NCI-H146 treated with DMSO at 0.1 percent for 48 hours (cell line): ENCODE measurements at regions not wholly inside any gene's neighbourhood (a gene's known extent, or its start where the extent isn't known, plus 50 kb on each side); places are given as distances from the start of the nearest gene placed in this dataset.
"Not testable (repeated sequence)": the region's sequence is repeated elsewhere in the genome, so short reads cannot be mapped to it uniquely, and the experiment has no call there.

Source experiments
- DNase-seq: peaks from one replicate; lab custom pipeline; 2025; ENCODE audit not compliant: unreplicated experiment; lab: John Stamatoyannopoulos, UW

- peak; percentile 52 for DNase-seq
Observed at GRCh38 chr6:18527836-18528743, 140.9 kb downstream of the RNF144B start.

GRCh38 chr6:18530201-18530600, 143.1 kb downstream of the RNF144B start:
- DNase-seq: no peak

- DNase-seq: no peak
Observed at GRCh38 chr6:18532139-18532538, 145.0 kb downstream of the RNF144B start.

GRCh38 chr6:18533793-18534192, 146.6 kb downstream of the RNF144B start:
- DNase-seq: no peak

GRCh38 chr6:18536591-18537055, 149.5 kb downstream of the RNF144B start:
- DNase-seq: peak; percentile 58

GRCh38 chr6:18538315-18538714, 151.2 kb downstream of the RNF144B start:
- DNase-seq: no peak

GRCh38 chr6:18543051-18543450, 155.9 kb downstream of the RNF144B start:
- DNase-seq: no peak

- not testable (repeated sequence) for DNase-seq
Observed at GRCh38 chr6:18545142-18545541, 158.0 kb downstream of the RNF144B start.

GRCh38 chr6:18545726-18546125, 158.6 kb downstream of the RNF144B start:
- no peak for DNase-seq

- no peak for DNase-seq
Observed at GRCh38 chr6:18550119-18550518, 163.0 kb downstream of the RNF144B start.

- DNase-seq: no peak
Observed at GRCh38 chr6:18551228-18551627, 164.1 kb downstream of the RNF144B start.

- no peak for DNase-seq
Observed at GRCh38 chr6:18555750-18556149, 168.6 kb downstream of the RNF144B start.

GRCh38 chr6:18561037-18561750, 174.0 kb downstream of the RNF144B start:
- DNase-seq: no peak

GRCh38 chr6:18562726-18563125, 175.6 kb downstream of the RNF144B start:
- peak; percentile 31 for DNase-seq

GRCh38 chr6:18564775-18565174, 177.6 kb downstream of the RNF144B start:
- DNase-seq: no peak

- no peak for DNase-seq
Observed at GRCh38 chr6:18565231-18565630, 178.1 kb downstream of the RNF144B start.

GRCh38 chr6:18567380-18567779, 180.2 kb downstream of the RNF144B start:
- DNase-seq: no peak

GRCh38 chr6:18577491-18577890, 190.3 kb downstream of the RNF144B start:
- DNase-seq: no peak

- no peak for DNase-seq
Observed at GRCh38 chr6:18579166-18579565, 192.0 kb downstream of the RNF144B start.

GRCh38 chr6:18579869-18580268, 192.7 kb downstream of the RNF144B start:
- DNase-seq: no peak

GRCh38 chr6:18584372-18584771, 197.2 kb downstream of the RNF144B start:
- DNase-seq: no peak

- DNase-seq: peak; percentile 9
Observed at GRCh38 chr6:18585032-18585573, 198.0 kb downstream of the RNF144B start.
